Osteocyte (in vitro differentiated cells): ENCODE measurements at regions not wholly inside any gene's neighbourhood (a gene's known extent, or its start where the extent isn't known, plus 50 kb on each side); places are given as distances from the start of the nearest gene placed in this dataset.
"Not testable (repeated sequence)": the region's sequence is repeated elsewhere in the genome, so short reads cannot be mapped to it uniquely, and the experiment has no call there.

Experiments
- DNase-seq: peaks from one replicate; pipeline ENCODE4 v3.0.0; 2021; ENCODE audit warnings: mixed read lengths; ENCODE audit not compliant: unreplicated experiment; ENCODE audit errors: extremely low spot score
- H3K27ac Mint-ChIP-seq: one replicate; pipeline ENCODE4 v1.8.0; 2021; ENCODE audit warnings: mild to moderate bottlenecking, mixed read lengths; ENCODE audit not compliant: unreplicated experiment
- H3K27me3 Mint-ChIP-seq: one replicate; pipeline ENCODE4 v1.8.0; 2021; ENCODE audit warnings: mixed read lengths; ENCODE audit not compliant: unreplicated experiment
- H3K36me3 Mint-ChIP-seq: one replicate; pipeline ENCODE4 v1.8.0; 2021; ENCODE audit warnings: mixed read lengths; ENCODE audit not compliant: unreplicated experiment
- H3K4me1 Mint-ChIP-seq: one replicate; pipeline ENCODE4 v1.8.0; 2021; ENCODE audit warnings: mixed read lengths; ENCODE audit not compliant: unreplicated experiment
- H3K4me3 Mint-ChIP-seq: one replicate; pipeline ENCODE4 v1.8.0; 2021; ENCODE audit warnings: mild to moderate bottlenecking, moderate library complexity, mixed read lengths; ENCODE audit not compliant: unreplicated experiment
- H3K9me3 Mint-ChIP-seq: one replicate; pipeline ENCODE4 v1.8.0; 2021; ENCODE audit warnings: mixed read lengths; ENCODE audit not compliant: unreplicated experiment
- CTCF ChIP-seq: fragments of 200-600 bp; sonication (generic); IDR thresholded peaks from 2 replicates; pipeline ENCODE4 v1.5.0; 2021; ENCODE audit warnings: antibody characterized with exemption, mild to moderate bottlenecking, moderate library complexity

- no peak overlapping the region for H3K27ac Mint-ChIP-seq
- peaks cover 34% of the 10 kb centered on the region for H3K4me1 Mint-ChIP-seq
- TF ChIP-seq CTCF: no peak
- DNase-seq: no peak
- H3K9me3 Mint-ChIP-seq: no peaks in the 10 kb centered on the region
- no peaks in the 10 kb centered on the region for H3K36me3 Mint-ChIP-seq
- H3K27me3 Mint-ChIP-seq: no peaks in the 10 kb centered on the region
- H3K4me3 Mint-ChIP-seq: no peak overlapping the region
Measured at GRCh38 chr6:134432036-134432435, 114.1 kb upstream of the SGK1 start.

GRCh38 chr6:134431421-134431859 is 113.5 kb upstream of the SGK1 start:
- no peak for TF ChIP-seq CTCF
- no peak for DNase-seq
- H3K27me3 Mint-ChIP-seq: no peaks in the 10 kb centered on the region
- peak overlapping the region; percentile 55 for H3K27ac Mint-ChIP-seq
- H3K4me3 Mint-ChIP-seq: no peak overlapping the region
- no peaks in the 10 kb centered on the region for H3K9me3 Mint-ChIP-seq
- no peaks in the 10 kb centered on the region for H3K36me3 Mint-ChIP-seq
- peaks cover 28% of the 10 kb centered on the region for H3K4me1 Mint-ChIP-seq

- no peak for TF ChIP-seq CTCF
- DNase-seq: no peak
- no peaks in the 10 kb centered on the region for H3K27me3 Mint-ChIP-seq
- peaks cover 27% of the 10 kb centered on the region for H3K4me1 Mint-ChIP-seq
- H3K4me3 Mint-ChIP-seq: no peak overlapping the region
- no peaks in the 10 kb centered on the region for H3K36me3 Mint-ChIP-seq
- no peaks in the 10 kb centered on the region for H3K9me3 Mint-ChIP-seq
- H3K27ac Mint-ChIP-seq: no peak overlapping the region
Measured at GRCh38 chr6:134429861-134430380, 112.0 kb upstream of the SGK1 start.

GRCh38 chr6:134427721-134428120 is 109.8 kb upstream of the SGK1 start:
- Mint-ChIP-seq H3K27me3 (no peaks in the 10 kb centered on the region), H3K27ac (no peak overlapping the region), H3K9me3 (no peaks in the 10 kb centered on the region), H3K36me3 (no peaks in the 10 kb centered on the region), H3K4me1 (peaks cover 42% of the 10 kb centered on the region), H3K4me3 (no peak overlapping the region)
- no peak for DNase-seq
- TF ChIP-seq CTCF: no peak

GRCh38 chr6:134426623-134427022 is 108.7 kb upstream of the SGK1 start:
- Mint-ChIP-seq H3K9me3 (no peaks in the 10 kb centered on the region), H3K27ac (no peak overlapping the region), H3K4me3 (no peak overlapping the region), H3K27me3 (no peaks in the 10 kb centered on the region), H3K36me3 (no peaks in the 10 kb centered on the region), H3K4me1 (peaks cover 43% of the 10 kb centered on the region)
- no peak for DNase-seq
- no peak for TF ChIP-seq CTCF

- peaks cover 43% of the 10 kb centered on the region for H3K4me1 Mint-ChIP-seq
- not testable (repeated sequence) for DNase-seq, H3K9me3 Mint-ChIP-seq, H3K27ac Mint-ChIP-seq, H3K27me3 Mint-ChIP-seq, H3K36me3 Mint-ChIP-seq, H3K4me3 Mint-ChIP-seq
Measured at GRCh38 chr6:134425917-134426316, 108.0 kb upstream of the SGK1 start.
